GM18861 (cell line): ENCODE measurements at regions not wholly inside any gene's neighbourhood (a gene's known extent, or its start where the extent isn't known, plus 50 kb on each side); places are given as distances from the start of the nearest gene placed in this dataset.
"Not testable (repeated sequence)": the region's sequence is repeated elsewhere in the genome, so short reads cannot be mapped to it uniquely, and the experiment has no call there.

ENCODE experiments used
- ATAC-seq: cut with Tn5 transposase; IDR thresholded peaks from one replicate; pipeline ENCODE4 v1.9.1; 2021; ENCODE audit not compliant: unreplicated experiment

DNA sequence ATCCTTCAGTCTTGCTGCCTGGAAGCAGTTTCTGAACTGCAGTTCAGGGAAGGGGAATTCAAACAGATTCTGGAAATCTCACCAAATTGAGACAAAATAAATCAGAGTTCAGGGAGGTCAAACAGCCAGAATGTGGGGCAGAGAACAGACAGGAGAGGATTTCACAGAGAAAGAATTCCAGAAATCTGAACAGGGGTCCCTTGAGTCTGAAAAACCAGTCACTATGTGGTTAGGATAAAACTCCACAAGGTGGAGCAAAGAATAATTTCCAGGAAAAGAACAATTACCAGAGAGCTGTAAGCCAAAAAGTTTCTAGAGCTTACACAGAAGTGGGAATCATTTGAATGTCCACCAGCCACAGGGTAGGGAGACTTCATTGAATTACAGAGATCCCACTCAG lies 84.7 kb downstream of the URB2 start:
- no peak for ATAC-seq

DNA sequence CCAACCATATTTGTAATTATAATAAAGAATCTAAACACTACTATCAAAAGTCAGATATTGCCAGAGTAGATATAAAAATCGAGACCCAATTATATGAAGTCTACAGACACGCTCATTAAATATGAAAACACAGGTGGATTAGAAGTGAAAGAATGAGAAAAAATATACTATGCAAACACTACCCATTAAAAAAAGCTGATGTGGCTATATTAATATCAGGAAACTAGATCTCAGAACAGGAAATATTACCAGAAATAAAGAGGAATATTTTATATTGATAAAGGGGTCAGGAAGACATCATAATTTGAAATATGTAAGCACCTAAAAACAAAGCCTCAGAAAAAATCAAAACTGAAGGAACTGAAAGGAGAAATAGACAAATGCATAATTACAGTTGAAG lies 88.3 kb downstream of the URB2 start:
- ATAC-seq: no peak

DNA sequence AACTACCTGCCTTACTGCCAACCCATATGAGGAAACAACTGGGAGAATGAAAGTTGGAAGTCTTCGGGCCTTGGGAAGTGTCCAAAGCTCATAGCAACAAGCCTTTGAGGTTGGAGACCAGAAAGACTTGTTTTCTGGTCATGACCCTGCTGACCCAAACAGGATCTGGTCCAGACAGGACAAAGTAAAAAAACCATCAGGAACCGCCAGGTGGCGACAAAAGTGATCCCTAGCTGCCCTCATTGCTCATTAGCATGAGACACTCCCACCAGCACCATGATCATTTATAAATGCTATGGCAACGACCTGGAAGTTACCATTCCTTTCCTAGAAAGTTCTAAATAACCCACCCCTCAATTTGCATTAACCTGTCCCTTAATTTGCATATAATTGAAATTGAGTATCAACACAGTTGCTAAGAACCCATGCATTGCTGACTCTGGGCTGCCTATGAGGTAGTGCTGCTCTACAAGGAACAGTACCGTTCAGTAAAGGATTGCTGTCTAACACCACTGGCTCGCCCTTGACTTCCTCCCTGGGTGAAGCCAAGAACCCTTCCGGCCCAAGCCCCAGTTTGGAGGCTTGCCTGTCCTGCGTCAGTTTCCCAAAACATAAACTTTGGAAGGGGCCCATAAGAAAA lies 89.0 kb downstream of the URB2 start:
- ATAC-seq: no peak

DNA sequence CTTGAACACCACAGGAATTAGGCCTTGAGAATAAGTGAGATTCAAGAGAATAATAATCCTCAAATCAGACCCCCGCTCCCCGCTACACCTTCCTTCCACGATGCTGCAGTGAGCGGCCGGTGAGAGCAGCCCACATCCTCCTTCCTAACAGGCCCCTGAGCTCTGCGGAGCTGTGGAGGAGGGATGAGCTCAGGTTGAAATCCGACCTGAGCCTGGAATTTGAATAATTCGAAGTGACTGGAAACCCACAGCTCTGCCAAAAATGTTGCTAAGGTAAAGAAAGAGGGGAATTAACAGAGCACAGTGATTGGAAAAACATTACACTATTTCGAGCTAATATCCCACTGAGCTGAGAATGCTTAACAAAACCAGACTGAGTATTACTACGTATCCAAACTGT lies 90.0 kb downstream of the URB2 start:
- no peak for ATAC-seq

DNA sequence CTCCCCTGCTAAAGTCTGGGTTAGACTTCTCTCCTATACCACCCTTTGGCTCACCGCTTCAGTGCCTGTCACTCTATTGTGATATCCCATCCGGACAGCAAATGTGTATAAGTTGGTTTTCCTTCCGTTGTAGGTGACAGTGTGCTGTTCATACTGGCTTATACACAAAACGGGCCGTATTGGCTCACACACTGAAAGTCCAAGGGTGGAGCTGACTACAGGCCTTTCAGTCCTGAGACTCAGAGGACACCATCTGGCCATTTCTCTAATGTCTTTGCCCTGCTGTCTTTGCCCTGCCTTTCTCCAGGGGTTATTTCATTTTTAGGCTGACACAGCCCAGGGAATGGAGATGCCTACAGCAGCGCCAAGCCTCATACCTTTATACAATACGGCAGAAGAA lies 90.7 kb downstream of the URB2 start:
- ATAC-seq: no peak

DNA sequence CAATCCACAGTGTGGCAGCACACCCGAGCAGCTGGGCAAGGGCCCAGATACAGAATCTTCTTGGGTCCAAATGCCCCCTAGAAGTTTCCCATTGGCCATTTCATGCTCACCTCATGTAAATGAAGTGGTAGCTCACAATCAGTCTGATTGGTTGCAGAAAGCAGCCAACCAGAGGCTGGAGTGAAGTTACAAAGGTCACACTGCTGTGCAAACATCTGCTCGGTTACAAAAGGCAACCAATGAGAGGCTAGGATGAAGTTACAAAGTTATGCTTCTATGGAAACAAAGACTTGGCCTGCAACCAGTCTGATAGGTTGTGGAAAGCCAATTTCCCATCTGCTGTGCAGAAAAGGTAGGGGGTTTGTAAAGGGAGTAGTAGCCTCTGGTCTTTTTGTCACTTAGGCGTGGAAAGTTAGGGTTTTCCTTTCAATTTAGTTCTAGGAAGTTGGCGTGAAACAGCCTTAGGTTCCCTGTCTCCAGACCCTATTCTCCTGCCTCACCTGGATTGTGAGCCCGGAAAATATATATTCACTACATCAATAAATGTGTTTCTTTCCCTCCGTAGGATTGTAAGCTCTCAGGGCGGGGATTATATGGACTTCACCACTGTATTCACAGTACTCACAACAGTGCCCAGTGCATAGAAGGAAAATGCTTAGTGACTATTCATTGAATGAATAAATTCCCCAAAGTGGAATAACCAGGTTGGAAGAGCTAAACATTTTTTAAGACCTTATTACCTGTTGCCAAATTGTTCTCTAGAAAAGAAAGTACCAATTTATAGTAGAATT lies 91.9 kb downstream of the URB2 start:
- no peak for ATAC-seq

DNA sequence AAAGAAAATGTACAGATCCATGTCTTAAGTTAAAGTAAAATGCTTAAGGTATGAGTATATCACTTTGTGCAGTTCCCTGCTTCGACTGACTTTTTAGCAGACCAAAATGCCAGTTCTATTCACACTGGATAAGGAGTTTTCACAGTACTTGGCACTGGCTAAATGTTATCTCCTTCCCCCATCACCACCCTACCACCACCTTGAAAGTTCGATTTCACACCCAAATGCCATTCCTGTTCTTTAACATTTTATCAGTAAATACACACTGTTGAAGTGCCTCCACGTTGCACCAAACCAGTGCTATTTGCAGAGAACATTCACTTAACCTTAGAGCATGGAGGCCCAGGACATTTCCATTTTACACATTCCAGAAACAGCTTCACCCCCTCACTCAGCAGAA lies 100.0 kb downstream of the URB2 start:
- ATAC-seq: no peak

DNA sequence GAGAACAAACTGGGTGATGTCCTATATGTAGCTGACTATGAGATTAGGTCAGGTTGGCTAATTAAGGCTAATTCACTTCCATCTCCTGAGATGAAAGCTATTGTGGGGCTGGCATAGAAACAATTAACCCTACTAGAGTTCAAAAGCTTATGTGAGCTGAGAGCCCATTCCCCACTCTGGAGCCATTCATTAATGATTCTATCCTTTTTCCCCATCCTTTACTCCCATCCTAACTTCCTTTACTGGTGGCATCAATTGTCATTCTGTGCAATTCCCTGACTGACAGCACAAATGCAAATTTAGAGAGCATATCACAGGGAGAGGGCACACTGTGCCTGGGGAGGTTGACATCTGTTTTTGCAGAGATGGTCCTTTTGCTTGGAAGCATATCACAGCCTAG lies 103.9 kb downstream of the URB2 start:
- ATAC-seq: no peak

DNA sequence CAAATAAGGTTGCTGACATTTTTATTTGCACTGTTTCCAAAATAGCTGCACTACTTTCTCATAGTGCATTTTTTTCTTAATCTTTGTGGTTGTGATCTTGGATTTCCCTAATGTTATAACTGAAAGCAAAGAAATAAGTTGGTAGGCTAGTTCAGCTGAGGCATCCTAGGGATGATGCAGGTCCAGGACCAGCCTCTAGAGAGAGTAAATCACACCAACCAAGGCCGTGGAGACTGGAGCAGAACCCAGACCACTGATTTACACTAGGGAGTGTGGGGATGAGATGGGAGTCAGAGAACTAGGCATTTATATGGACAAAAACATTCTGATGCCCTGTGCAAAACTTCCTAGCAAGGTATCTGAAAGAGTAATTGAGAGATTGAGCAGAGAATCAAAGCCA lies 104.5 kb downstream of the URB2 start:
- no peak for ATAC-seq

DNA sequence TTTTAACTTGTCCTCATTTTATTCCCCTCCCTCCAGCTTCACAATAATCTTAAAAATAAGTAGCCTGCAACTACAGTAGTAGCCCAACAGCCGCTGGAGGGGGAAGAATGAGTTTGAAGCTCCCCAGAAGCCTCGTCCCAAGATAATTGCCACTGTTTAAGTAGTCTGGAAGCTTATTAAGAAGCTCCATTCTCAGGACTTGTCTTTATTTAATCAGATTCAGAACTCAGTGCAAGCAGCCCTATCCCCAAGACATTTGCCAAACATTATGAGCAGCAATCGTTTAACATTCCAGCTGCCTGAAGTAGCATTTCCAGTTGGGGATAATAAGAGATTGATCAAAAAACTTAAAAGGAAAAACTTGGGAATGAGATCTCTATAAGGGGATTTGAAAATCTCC lies 106.0 kb downstream of the URB2 start:
- no peak for ATAC-seq

DNA sequence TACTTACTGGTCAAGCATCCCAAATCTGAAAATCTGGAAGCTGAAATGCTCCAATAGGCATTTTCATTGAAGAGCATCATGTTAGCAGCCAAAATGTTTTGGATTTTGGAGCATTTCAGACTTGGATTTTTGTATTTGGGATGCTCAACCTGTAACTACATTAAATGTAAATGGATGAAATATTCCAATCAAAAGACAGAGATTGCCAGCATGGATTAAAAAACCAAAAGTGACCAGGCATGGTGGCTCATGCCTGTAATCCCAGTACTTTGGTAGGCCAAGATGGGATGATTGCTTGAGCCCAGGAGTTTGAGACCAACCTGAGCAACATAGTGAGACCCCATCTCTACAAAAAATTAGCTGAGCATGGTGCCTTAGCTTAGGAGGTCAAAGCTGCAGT lies 110.3 kb downstream of the URB2 start:
- no peak for ATAC-seq

DNA sequence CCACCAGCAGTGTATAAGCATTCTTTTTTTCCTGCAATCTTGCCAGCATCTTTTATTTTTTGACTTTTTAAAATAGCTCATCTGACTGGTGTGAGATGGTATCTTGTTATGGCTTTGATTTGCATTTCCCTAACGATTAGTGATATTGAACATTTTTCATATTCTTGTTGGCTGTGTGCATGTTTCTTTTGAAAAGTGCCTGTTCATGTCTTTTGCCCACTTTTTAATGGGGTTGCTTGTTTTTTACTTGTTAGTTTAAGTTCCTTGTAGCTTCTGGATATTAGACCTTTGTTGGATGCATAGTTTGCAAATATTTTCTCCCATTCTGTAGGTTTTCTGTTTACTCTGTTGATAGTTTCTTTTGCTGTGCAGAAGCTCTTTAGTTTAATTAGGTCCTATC lies 116.6 kb downstream of the URB2 start:
- not testable (repeated sequence) for ATAC-seq

DNA sequence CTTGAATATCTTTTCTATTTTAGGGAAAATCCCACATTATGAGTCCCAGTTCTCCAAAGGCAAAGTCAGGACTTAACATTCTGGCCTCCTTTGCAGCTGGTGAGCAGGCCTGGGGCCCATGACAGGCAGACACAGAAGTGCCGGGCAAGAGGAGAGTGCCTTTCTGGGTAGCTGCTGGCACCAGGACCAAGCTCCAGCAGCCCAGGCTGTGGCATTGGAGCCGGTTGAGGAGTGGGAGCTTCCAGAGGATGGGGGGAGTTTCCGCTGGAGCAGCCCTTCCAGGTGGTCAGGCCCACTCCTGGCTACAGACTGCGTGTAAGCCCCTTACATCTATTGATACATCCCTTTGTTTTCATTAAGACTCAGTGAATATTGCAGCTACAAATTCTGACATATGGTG lies 123.9 kb downstream of the URB2 start:
- ATAC-seq: no peak

DNA sequence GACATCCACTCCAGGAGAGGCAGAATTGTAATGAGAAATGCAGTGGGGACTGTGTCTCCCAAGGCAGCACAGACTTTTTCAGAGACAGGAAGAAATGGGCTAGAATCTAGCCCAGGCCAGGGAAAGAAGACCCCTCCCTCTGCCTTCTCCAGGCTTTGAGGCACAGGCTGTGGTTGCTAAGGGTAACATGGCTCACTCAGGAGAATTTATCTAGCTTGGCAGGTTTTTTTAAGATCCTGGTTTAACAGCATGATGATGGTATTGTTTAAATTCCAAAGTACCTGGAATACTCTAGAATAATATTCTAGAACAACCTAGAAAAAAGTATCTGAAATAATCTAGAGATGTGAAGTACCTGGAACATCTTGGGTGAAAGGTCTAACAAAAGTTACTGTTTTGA lies 125.6 kb downstream of the URB2 start:
- no peak for ATAC-seq

DNA sequence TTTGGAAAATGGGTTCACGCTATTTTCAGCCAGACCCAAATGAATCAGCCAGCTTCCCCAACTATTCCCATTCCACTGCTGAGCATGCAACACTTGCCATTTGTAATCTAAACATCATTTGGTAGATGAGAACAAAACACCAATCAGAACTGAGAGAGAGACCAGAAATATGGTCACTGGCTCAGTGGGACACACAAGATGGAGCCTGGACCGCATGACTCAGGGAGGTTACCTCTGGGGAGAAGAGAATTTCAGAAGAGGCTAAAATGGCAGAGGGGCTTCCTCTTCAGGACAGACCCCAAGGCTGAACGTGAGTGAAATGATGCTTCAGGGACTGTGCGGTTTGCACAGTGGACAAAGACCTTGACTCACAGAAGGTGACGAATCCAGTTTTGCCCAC lies 126.6 kb downstream of the URB2 start:
- ATAC-seq: no peak

DNA sequence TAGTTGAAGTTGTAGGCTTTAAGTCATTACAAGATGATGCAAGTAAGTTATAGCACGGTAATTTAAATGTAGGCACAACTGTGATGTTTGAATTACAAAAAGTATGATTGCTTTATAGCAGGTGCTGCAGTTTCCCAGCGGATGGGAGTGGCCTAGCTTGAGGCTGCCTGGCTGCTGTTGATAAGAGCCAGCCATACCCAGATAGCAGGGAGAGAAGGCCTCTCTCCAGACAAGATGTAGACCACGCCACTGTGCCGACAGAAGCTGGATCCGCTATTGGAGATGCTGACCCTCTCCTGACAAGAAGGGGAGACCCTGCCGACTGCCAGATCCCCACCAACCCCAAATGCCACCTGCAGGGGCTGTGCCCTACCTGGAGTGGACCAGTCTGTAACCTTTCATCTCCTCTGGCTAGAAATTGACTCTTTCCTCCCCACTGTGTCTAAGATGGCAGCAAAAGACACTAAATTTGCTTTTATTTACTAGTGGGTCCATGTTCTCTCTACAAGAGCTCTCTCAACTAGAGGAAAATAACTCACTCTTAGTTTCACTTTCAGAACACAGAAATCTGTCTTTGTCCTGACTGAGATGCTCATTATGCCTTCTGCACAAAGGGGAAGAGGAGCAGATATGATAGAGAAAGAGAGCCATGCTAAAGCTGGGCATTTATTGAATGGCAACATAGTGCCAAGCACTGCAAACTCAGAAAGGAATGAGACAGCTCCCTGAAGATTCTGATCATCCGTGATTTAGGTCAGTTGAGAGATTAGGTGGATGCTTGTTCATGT lies 127.9 kb downstream of the URB2 start:
- no peak for ATAC-seq

DNA sequence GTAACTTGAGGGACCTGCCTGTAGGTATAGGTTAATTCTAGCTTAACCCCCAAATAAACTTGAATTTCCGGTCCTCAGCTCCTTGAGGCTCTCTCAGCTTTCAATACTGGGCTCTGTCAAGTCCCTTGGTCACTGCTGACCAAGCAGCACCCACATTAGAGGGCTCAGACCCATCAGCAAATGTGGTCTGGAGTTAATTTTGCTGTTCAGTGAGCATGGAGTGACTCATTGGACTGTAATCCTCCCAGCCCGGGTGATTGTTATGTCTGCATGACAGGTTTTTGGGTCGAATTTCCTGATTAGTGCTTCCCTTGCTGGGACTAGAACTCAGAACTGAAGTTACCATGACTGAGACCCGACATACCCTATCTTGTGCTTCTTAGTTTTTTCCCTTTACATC lies 130.6 kb downstream of the URB2 start:
- ATAC-seq: no peak

DNA sequence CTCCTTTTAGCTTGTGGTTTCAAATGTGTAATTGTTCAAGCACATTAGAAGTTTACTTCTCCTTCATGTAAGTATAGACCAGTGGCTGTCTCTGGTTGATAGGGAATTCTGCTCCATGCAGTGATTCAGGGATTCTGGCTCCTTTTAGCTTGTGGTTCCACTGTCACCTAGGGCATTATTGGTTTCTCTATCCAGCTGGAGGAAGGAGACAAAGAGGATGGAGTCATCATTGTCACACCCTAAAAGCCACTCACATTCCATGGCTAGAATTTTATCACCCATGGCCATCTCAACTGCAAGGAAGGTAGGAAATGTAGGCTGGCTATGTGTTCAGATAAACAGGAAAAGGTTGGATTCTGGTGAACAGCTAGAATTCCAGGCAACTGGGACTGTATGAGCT lies 131.2 kb downstream of the URB2 start:
- no peak for ATAC-seq

DNA sequence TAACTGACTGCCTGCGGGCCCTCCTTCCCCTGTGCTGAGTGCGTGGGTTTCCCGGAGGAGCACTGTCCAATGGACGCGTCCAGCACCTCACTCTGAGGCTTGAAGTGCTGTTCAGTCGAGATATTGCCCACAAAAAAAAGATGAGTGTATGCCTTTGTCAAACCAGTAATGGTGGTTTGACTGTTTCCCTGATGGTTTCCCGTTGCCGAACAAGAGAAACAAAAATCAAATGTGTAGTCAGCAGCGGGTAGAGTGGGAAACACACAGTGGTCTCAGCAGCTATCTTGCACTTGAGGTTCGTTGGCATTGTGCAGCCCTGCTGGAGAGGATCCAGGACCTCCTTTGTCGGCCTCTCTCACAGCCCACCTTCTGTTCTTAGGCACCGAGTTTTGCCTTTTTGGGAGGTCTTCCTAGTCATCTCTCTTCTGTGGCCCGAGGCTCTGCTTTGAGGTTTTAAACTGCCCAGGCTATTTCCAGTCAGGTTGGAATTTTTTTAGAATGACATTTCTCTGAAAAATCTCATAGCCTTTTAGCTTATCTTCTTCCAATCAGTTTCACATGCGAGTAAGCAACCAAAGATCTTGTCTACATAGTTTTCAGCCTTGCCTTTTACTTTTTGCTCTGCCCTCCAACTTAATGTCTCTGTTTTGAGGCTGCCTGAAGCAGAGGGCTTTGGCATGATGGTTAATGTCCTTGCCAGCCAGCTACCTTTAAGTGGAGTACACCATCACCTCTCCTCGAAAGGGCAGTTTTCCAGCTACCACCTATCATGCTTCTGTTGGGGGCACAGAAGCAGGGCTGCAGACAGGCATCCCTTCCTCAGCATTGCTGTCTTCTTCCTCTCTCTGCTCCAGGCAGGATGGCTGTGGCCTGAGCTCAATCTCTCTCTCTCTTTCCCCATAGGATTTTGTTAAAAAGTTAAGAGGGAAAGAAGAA lies 132.3 kb downstream of the URB2 start:
- no peak for ATAC-seq

DNA sequence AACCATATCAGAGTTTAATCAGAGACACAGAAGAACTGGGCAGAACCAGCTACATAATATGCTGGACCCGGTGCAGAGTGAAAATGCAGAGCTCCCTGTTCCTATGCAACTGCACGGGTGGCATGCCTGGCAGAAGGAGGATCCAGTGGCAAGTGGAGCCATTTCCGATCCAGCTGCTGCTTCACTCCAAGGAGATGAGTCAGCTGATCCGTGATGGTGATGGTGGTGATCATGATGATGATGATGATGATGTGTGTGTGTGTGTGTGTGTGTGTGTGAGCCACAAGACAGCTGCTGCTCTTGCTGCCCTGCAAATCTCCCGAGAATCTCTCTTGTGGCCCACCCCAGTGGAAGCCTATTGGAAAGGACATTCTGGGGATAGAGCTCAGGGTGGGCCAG lies 133.0 kb downstream of the URB2 start:
- no peak for ATAC-seq

DNA sequence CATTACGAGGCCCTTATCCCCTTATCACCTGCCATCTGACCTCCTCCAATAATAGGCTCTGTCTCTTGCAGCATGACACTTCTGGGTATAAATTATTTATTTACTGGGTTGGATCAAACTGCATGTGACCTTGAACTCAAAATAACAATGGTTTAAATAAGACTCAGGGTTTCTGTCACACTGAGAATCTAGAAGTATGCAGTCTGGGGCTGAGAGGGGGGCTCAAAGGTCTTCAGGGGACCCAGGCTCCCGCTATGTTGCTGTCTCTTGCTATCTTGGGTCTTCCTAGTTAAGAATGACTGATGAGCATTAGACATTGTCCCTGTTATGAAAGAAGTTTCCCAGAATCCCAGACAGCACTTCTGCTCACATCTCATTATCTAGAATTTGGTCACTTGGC lies 133.5 kb downstream of the URB2 start:
- no peak for ATAC-seq
